Stomach (tissue), 4 donors: ENCODE measurements at regions not wholly inside any gene's neighbourhood (a gene's known extent, or its start where the extent isn't known, plus 50 kb on each side); places are given as distances from the start of the nearest gene placed in this dataset.

Experiments used
- POLR2AphosphoS5 ChIP-seq, 3 donors: sonication (generic); formaldehyde crosslinking; IDR thresholded peaks; one replicate each; pipeline ENCODE4 v1.6.1; 2016; ENCODE audit warnings: antibody characterized with exemption in 3 of 3
- TF ChIP-seq, protein P1 (sequence below), 7 experiments: fragments of 450-650 bp in 4 of 7; fragments of 200-600 bp in 3 of 7; sonication (generic) in 3 of 7; IDR thresholded peaks; one replicate each; pipeline ENCODE4 v1.5.1; 2016 to 2019; ENCODE audit warnings: antibody characterized with exemption in 7 of 7, control low read depth in 2 of 7, mild to moderate bottlenecking in 1 of 7

DNA sequence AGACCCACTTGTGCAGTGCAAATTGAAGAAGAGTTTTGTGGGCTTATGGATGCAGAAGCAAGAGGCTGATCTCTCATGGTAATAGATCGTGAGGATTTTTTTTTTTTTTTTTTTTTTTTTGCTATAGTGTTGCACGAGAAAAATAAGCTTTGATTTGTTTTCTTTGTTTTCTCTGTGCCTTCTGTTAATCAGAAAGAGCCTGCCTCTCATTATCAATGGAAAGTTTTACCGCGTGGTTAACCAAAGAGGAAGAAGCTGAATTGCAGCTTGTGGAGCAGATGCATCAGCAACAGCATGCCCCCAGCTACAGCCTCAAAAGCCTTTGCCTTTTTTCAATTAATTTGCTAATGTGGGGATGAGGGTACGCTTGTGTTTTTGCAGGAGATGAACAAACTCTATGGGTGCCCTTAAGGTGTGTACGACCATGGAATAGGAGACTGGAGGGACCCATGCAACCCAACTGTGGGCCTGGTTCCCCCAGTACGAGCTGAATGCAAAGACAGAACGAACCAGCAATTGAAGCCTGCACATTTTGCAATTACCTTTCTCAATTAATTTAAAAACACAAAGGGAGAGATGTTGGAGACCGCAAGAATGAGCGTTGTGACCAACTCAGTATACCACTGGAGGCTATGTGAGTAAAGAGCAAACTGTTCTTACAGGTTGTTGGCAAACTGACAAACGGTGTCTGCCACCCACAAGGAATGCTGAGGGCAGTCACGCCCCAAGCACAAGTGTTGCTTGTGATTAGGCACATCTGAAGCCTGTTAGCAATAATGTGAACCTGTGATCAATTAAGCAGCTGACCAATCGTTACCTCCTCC is 58.6 kb upstream of the SPRY2 start:
- TF ChIP-seq, protein P1, sequence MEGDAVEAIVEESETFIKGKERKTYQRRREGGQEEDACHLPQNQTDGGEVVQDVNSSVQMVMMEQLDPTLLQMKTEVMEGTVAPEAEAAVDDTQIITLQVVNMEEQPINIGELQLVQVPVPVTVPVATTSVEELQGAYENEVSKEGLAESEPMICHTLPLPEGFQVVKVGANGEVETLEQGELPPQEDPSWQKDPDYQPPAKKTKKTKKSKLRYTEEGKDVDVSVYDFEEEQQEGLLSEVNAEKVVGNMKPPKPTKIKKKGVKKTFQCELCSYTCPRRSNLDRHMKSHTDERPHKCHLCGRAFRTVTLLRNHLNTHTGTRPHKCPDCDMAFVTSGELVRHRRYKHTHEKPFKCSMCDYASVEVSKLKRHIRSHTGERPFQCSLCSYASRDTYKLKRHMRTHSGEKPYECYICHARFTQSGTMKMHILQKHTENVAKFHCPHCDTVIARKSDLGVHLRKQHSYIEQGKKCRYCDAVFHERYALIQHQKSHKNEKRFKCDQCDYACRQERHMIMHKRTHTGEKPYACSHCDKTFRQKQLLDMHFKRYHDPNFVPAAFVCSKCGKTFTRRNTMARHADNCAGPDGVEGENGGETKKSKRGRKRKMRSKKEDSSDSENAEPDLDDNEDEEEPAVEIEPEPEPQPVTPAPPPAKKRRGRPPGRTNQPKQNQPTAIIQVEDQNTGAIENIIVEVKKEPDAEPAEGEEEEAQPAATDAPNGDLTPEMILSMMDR (IDR thresholded peaks at IDR 0.05) = no peak
- peak in 2 of 3 donors; percentile 53 to 62 for TF ChIP-seq POLR2AphosphoS5 (IDR thresholded peaks at IDR 0.05)
